H1 (cell line): ENCODE measurements at regions not wholly inside any gene's neighbourhood (a gene's known extent, or its start where the extent isn't known, plus 50 kb on each side); places are given as distances from the start of the nearest gene placed in this dataset.
A peak's percentile ranks its signal among the peaks of the same experiment; 100 is the strongest.

Experiments used
- CTCF ChIA-PET: fragments of 300-600 bp; sonication (Branson Sonifier 250); formaldehyde crosslinking; loops from one replicate; lab custom pipeline; 2021; ENCODE audit not compliant: partially characterized antibody; lab: Charles Lee
- POLR2A ChIA-PET: fragments of 300-600 bp; sonication (Branson Sonifier 250); formaldehyde crosslinking; loops from one replicate; lab custom pipeline; 2021; ENCODE audit warnings: inconsistent platforms; ENCODE audit not compliant: partially characterized antibody; lab: Charles Lee
- DNase-seq, 2 experiments: peaks; one replicate each; pipeline versions ENCODE4 v3.0.0 to v3.0.0-alpha.2; 2010 to 2022; ENCODE audit warnings: low spot score in 2 of 2, low read depth in 1 of 2, mixed read lengths in 1 of 2
- FAIRE-seq: peaks from 2 replicates; lab custom pipeline; 2011; peaks lifted over from hg19 to GRCh38; lab: Jason Lieb, UNC
- H2AFZ ChIP-seq: 2 replicates; pipeline ENCODE4 v1.8.1; 2012; ENCODE audit warnings: low read length, inconsistent platforms
- H2AK5ac ChIP-seq: 2 replicates; pipeline ENCODE4 v1.6.1; 2013; ENCODE audit warnings: low read depth, low read length
- H2BK120ac ChIP-seq: replicated peaks from 2 replicates; pipeline ENCODE3; 2013; ENCODE audit warnings: low read depth, low read length, inconsistent platforms
- H2BK12ac ChIP-seq: 2 replicates; pipeline ENCODE4 v1.6.1; 2013; ENCODE audit warnings: low read depth, low read length
- H2BK15ac ChIP-seq: 2 replicates; pipeline ENCODE4 v1.6.1; 2013; ENCODE audit warnings: low read length
- H2BK20ac ChIP-seq: 2 replicates; pipeline ENCODE4 v1.6.1; 2013; ENCODE audit warnings: low read length
- H2BK5ac ChIP-seq: 2 replicates; pipeline ENCODE4 v1.6.1; 2013; ENCODE audit warnings: low read depth, low read length
- H3K14ac ChIP-seq: 2 replicates; pipeline ENCODE4 v1.6.1; 2013; ENCODE audit warnings: inconsistent platforms; ENCODE audit not compliant: insufficient read length
- H3K18ac ChIP-seq: 2 replicates; pipeline ENCODE4 v1.6.1; 2013; ENCODE audit warnings: low read length; ENCODE audit errors: extremely low read depth
- H3K23ac ChIP-seq: 2 replicates; pipeline ENCODE4 v1.6.1; 2013; ENCODE audit warnings: inconsistent platforms; ENCODE audit not compliant: insufficient read length
- H3K23me2 ChIP-seq: 2 replicates; pipeline ENCODE4 v1.6.1; 2013; ENCODE audit warnings: low read depth, low read length
- H3K27ac ChIP-seq: 2 replicates; pipeline ENCODE4 v1.6.1; 2011; ENCODE audit warnings: low read depth, low read length, inconsistent platforms
- H3K27me3 ChIP-seq, 4 experiments: replicated peaks in 1 of 4; 1 replicate in 1 of 4; 2 replicates in 3 of 4; pipeline versions ENCODE4 v1.6.1 to v1.8.1; 2011 to 2013; ENCODE audit warnings: low read length in 3 of 4, mild to moderate bottlenecking in 3 of 4, inconsistent platforms in 2 of 4, mixed read lengths in 2 of 4, moderate library complexity in 1 of 4; ENCODE audit not compliant: control insufficient read depth in 3 of 4, insufficient read depth in 3 of 4; ENCODE audit errors: extremely low read depth in 1 of 4
- H3K36me3 ChIP-seq, 4 experiments: 2 replicates each; pipeline versions ENCODE4 v1.6.1 to v1.8.1; 2011 to 2013; ENCODE audit warnings: mild to moderate bottlenecking in 4 of 4, low read length in 3 of 4, moderate library complexity in 2 of 4, control low read depth in 1 of 4, inconsistent platforms in 1 of 4; ENCODE audit not compliant: insufficient read depth in 4 of 4, control insufficient read depth in 2 of 4
- H3K4ac ChIP-seq: replicated peaks from 2 replicates; pipeline ENCODE3; 2013; ENCODE audit warnings: low read length, low read depth, mixed read lengths, inconsistent platforms; ENCODE audit not compliant: insufficient read length
- H3K4me1 ChIP-seq, 4 experiments: replicated peaks in 1 of 4; 1 replicate in 1 of 4; 2 replicates in 3 of 4; pipeline versions ENCODE4 v1.6.1 to v1.8.1; 2011 to 2013; ENCODE audit warnings: low read length in 3 of 4, inconsistent platforms in 2 of 4, mixed read lengths in 1 of 4; ENCODE audit not compliant: insufficient read depth in 4 of 4, control insufficient read depth in 3 of 4
- H3K4me2 ChIP-seq, 2 experiments: 2 replicates each; pipeline versions ENCODE4 v1.6.1 to v1.8.1; 2011 to 2013; ENCODE audit warnings: low read depth in 2 of 2, low read length in 2 of 2, control low read depth in 1 of 2, inconsistent platforms in 1 of 2, mild to moderate bottlenecking in 1 of 2; ENCODE audit not compliant: insufficient read depth in 1 of 2
- H3K4me3 ChIP-seq, 4 experiments: fragments of 200-600, 300-600 bp in 1 of 4; sonication (generic), shearing (Covaris generic), sonication (Bioruptor Twin) in 1 of 4; 2 replicates each; pipeline versions ENCODE4 v1.5.1 to v1.8.1; 2011 to 2016; ENCODE audit warnings: low read length in 4 of 4, low read depth in 3 of 4, control low read depth in 2 of 4, inconsistent platforms in 2 of 4, mild to moderate bottlenecking in 2 of 4, mixed read lengths in 1 of 4, moderate library complexity in 1 of 4; ENCODE audit not compliant: insufficient read depth in 2 of 4; ENCODE audit errors: extremely low read depth in 1 of 4
- H3K56ac ChIP-seq: replicated peaks from 2 replicates; pipeline ENCODE3; 2013; ENCODE audit warnings: low read depth, mild to moderate bottlenecking, mixed read lengths, low read length, inconsistent platforms; ENCODE audit not compliant: insufficient read length
- H3K79me1 ChIP-seq: 2 replicates; pipeline ENCODE4 v1.6.1; 2013; ENCODE audit warnings: low read depth, low read length, control low read depth
- H3K79me2 ChIP-seq, 2 experiments: 2 replicates each; pipeline versions ENCODE4 v1.6.1 to v1.8.1; 2012 to 2013; ENCODE audit warnings: low read length in 2 of 2, mild to moderate bottlenecking in 2 of 2, inconsistent platforms in 1 of 2; ENCODE audit not compliant: insufficient read depth in 2 of 2, control insufficient read depth in 1 of 2
- H3K9ac ChIP-seq, 4 experiments: replicated peaks in 1 of 4; 1 replicate in 1 of 4; 2 replicates in 3 of 4; pipeline versions ENCODE4 v1.6.1 to v1.8.1; 2011 to 2013; ENCODE audit warnings: low read depth in 3 of 4, low read length in 3 of 4, control low read depth in 2 of 4, mild to moderate bottlenecking in 2 of 4, moderate library complexity in 2 of 4, inconsistent platforms in 1 of 4; ENCODE audit errors: extremely low read depth in 1 of 4
- H3K9me3 ChIP-seq, 2 experiments: 2 replicates each; pipeline versions ENCODE4 v1.6.1 to v1.8.1; 2012 to 2013; ENCODE audit warnings: mild to moderate bottlenecking in 2 of 2, moderate library complexity in 2 of 2, control low read depth in 1 of 2, inconsistent platforms in 1 of 2, low read depth in 1 of 2, low read length in 1 of 2, mixed read lengths in 1 of 2; ENCODE audit not compliant: insufficient read depth in 2 of 2
- H4K20me1 ChIP-seq, 2 experiments: replicated peaks in 1 of 2; 2 replicates each; pipeline versions ENCODE3 to v1.8.1; 2011 to 2013; ENCODE audit warnings: inconsistent platforms in 2 of 2, low read length in 2 of 2, mild to moderate bottlenecking in 1 of 2; ENCODE audit not compliant: insufficient read depth in 2 of 2, control insufficient read depth in 1 of 2
- H4K5ac ChIP-seq: 2 replicates; pipeline ENCODE4 v1.6.1; 2013; ENCODE audit warnings: low read length, low read depth, mixed read lengths, inconsistent platforms; ENCODE audit not compliant: insufficient read length
- H4K8ac ChIP-seq: 2 replicates; pipeline ENCODE4 v1.8.0; 2013; ENCODE audit warnings: mild to moderate bottlenecking, moderate library complexity, low read length, inconsistent platforms; ENCODE audit not compliant: insufficient read depth; ENCODE audit errors: extremely low read depth
- H4K91ac ChIP-seq: replicated peaks from 2 replicates; pipeline ENCODE3; 2013; ENCODE audit warnings: low read length, mixed read lengths, inconsistent platforms; ENCODE audit not compliant: insufficient read length
- ATF2 ChIP-seq: IDR thresholded peaks from 2 replicates; pipeline ENCODE4 v1.6.1; 2012; ENCODE audit warnings: low read length, inconsistent platforms
- CHD2 ChIP-seq: IDR thresholded peaks from 2 replicates; pipeline ENCODE4 v1.6.1; 2012; ENCODE audit warnings: low read length, improper control_type of control experiment
- EGR1 ChIP-seq: IDR thresholded peaks from 2 replicates; pipeline ENCODE4 v1.6.1; 2011; ENCODE audit warnings: low read depth, low read length, borderline replicate concordance
- JUND ChIP-seq: IDR thresholded peaks from 2 replicates; pipeline ENCODE4 v1.6.1; 2011; ENCODE audit warnings: mild to moderate bottlenecking, improper control_type of control experiment, low read length
- POLR2AphosphoS5 ChIP-seq: IDR thresholded peaks from 2 replicates; pipeline ENCODE4 v1.6.1; 2011; ENCODE audit warnings: low read depth, low read length
- RAD21 ChIP-seq, 2 experiments: IDR thresholded peaks in 1 of 2; conservative IDR thresholded peaks in 1 of 2; 2 replicates each; pipeline ENCODE4 v1.6.1; 2011; ENCODE audit warnings: low read depth in 2 of 2, low read length in 2 of 2, improper control_type of control experiment in 1 of 2, inconsistent platforms in 1 of 2, mild to moderate bottlenecking in 1 of 2, moderate library complexity in 1 of 2
- RXRA ChIP-seq: IDR thresholded peaks from 2 replicates; pipeline ENCODE4 v1.6.1; 2011; ENCODE audit warnings: low read depth, mild to moderate bottlenecking, low read length, moderate library complexity; ENCODE audit not compliant: insufficient read depth
- SP1 ChIP-seq: IDR thresholded peaks from 2 replicates; pipeline ENCODE4 v1.6.1; 2011; ENCODE audit warnings: low read depth, low read length
- SP2 ChIP-seq: IDR thresholded peaks from 2 replicates; pipeline ENCODE4 v1.6.1; 2012; ENCODE audit warnings: mild to moderate bottlenecking, low read length, inconsistent platforms
- TAF7 ChIP-seq: optimal IDR thresholded peaks from 2 replicates; pipeline ENCODE3; 2011; ENCODE audit warnings: low read depth, mild to moderate bottlenecking, inconsistent platforms, low read length, moderate library complexity, borderline replicate concordance
- TEAD4 ChIP-seq: IDR thresholded peaks from 2 replicates; pipeline ENCODE4 v1.6.1; 2012; ENCODE audit warnings: low read depth, low read length, inconsistent platforms, mixed read lengths
- WGBS, 2 experiments: shearing (Covaris generic) in 1 of 2; methylation state at CpG; one replicate each; pipeline versions ENCODE4 v1.1.6 to v1.1.7; 2013 to 2015; ENCODE audit warnings: low lambda C conversion rate in 2 of 2, mixed read lengths in 2 of 2, inconsistent platforms in 1 of 2, low coverage in 1 of 2, missing lambda C conversion rate in 1 of 2; ENCODE audit not compliant: insufficient replicate concordance in 2 of 2, insufficient coverage in 1 of 2, insufficient read length in 1 of 2; ENCODE audit errors: extremely low coverage in 1 of 2, missing lambda C conversion rate in 1 of 2; 5-methylcytosine and 5-hydroxymethylcytosine counted together

GRCh38 chr10:130371156-130371555 is 235.0 kb downstream of the GLRX3 start:
- ChIA-PET POLR2A (no interaction called here), CTCF (interaction anchor here (1.8 to 2.0 kb wide), 2 partner anchors 30 to 52 kb away, joined by 5 read pairs; no protein-coding TSS in a partner anchor)
- no peak for FAIRE-seq
- TF ChIP-seq RAD21 (IDR thresholded peaks at IDR 0.05 in 1 of 2, conservative IDR thresholded peaks at IDR 0.05 in 1 of 2; ENCODE audit: low read depth in 2 of 2, low read length in 2 of 2) (no peak), RXRA (no peak), SP2 (no peak), TEAD4 (no peak), EGR1 (no peak), CHD2 (no peak), TAF7 (no peak), ATF2 (no peak), JUND (no peak), SP1 (no peak), POLR2AphosphoS5 (no peak)

More at GRCh38 chr10:130371156-130371555, 235.0 kb downstream of the GLRX3 start:
- H3K18ac ChIP-seq: no peak overlapping the region
- no peak overlapping the region; the same call in 1 of the 2 replicates for H4K8ac ChIP-seq
- H3K9ac ChIP-seq: no peak overlapping the region
- no peaks in the 10 kb centered on the region for H4K20me1 ChIP-seq
- no peak overlapping the region for H3K4ac ChIP-seq
- H2BK5ac ChIP-seq: no peak overlapping the region
- no peak overlapping the region for H3K4me2 ChIP-seq
- no peaks in the 10 kb centered on the region for H3K79me1 ChIP-seq
- H3K79me2 ChIP-seq: no peaks in the 10 kb centered on the region
- H3K27ac ChIP-seq: no peak overlapping the region
- H3K9me3 ChIP-seq: no peaks in the 10 kb centered on the region
- 0 out of 2 replicates have a peak overlapping the region, but pooled peaks have one; percentile 34 for H2AFZ ChIP-seq
- no peaks in the 10 kb centered on the region for H3K27me3 ChIP-seq
- no peak overlapping the region for H3K4me3 ChIP-seq
- no peak for DNase-seq
- no peak overlapping the region for H2BK12ac ChIP-seq
- no peak overlapping the region for H3K23ac ChIP-seq
- no peak overlapping the region for H2BK120ac ChIP-seq
- H2BK20ac ChIP-seq: no peak overlapping the region
- H3K56ac ChIP-seq: no peak overlapping the region
- no peaks in the 10 kb centered on the region for H3K4me1 ChIP-seq
- no peak overlapping the region for H4K5ac ChIP-seq
- H2AK5ac ChIP-seq: no peak overlapping the region
- WGBS, 2 experiments: 90% methylated on average over 6 of the region's 6 CpGs; no CpG with 5 or more reads in 1 of the 2 experiments
- no peak overlapping the region for H4K91ac ChIP-seq
- H3K36me3 ChIP-seq: no peaks in the 10 kb centered on the region
- no peak overlapping the region for H2BK15ac ChIP-seq
- H3K23me2 ChIP-seq: no peaks in the 10 kb centered on the region
- no peak overlapping the region for H3K14ac ChIP-seq
